Stimulated activated CD4-positive, alpha-beta T cell treated with anti-CD3 and anti-CD28 coated beads, Interleukin-4, amount 100 ng/mL, for 48 hours (primary cell): ENCODE measurements at regions not wholly inside any gene's neighbourhood (a gene's known extent, or its start where the extent isn't known, plus 50 kb on each side); places are given as distances from the start of the nearest gene placed in this dataset.
A peak's percentile ranks its signal among the peaks of the same experiment; 100 is the strongest.
"Not testable (repeated sequence)": the region's sequence is repeated elsewhere in the genome, so short reads cannot be mapped to it uniquely, and the experiment has no call there.

ENCODE experiments used
- DNase-seq, 2 donors: peaks; one replicate each; pipeline ENCODE4 v3.0.0-alpha.2; 2020; ENCODE audit warnings: low read depth in 2 of 2

- no peak for DNase-seq
Measured at GRCh38 chr9:27672718-27673117, 99.4 kb upstream of the C9orf72 start.

GRCh38 chr9:27673641-27674040 lies 100.4 kb upstream of the C9orf72 start:
- DNase-seq, result no peak

GRCh38 chr9:27675354-27675753 lies 102.1 kb upstream of the C9orf72 start:
- no peak for DNase-seq

GRCh38 chr9:27676827-27677226 lies 103.5 kb upstream of the C9orf72 start:
- no peak for DNase-seq

GRCh38 chr9:27679338-27679737 lies 106.1 kb upstream of the C9orf72 start:
- no peak for DNase-seq

- no peak for DNase-seq
Measured at GRCh38 chr9:27683181-27683580, 109.9 kb upstream of the C9orf72 start.

GRCh38 chr9:27688954-27689353 lies 115.7 kb upstream of the C9orf72 start:
- DNase-seq, result no peak

- not testable (repeated sequence) for DNase-seq
Measured at GRCh38 chr9:27690816-27691215, 117.5 kb upstream of the C9orf72 start.

- DNase-seq, result no peak
Measured at GRCh38 chr9:27699621-27700020, 126.3 kb upstream of the C9orf72 start.

- no peak for DNase-seq
Measured at GRCh38 chr9:27701016-27701415, 127.7 kb upstream of the C9orf72 start.

GRCh38 chr9:27701587-27701986 lies 128.3 kb upstream of the C9orf72 start:
- DNase-seq, result no peak

- DNase-seq, result no peak
Measured at GRCh38 chr9:27703216-27703980, 130.1 kb upstream of the C9orf72 start.

- no peak for DNase-seq
Measured at GRCh38 chr9:27711241-27711640, 138.0 kb upstream of the C9orf72 start.

GRCh38 chr9:27712806-27713205 lies 139.5 kb upstream of the C9orf72 start:
- DNase-seq, result no peak

- DNase-seq, result no peak
Measured at GRCh38 chr9:27714388-27714787, 141.1 kb upstream of the C9orf72 start.

GRCh38 chr9:27715651-27716050 lies 142.4 kb upstream of the C9orf72 start:
- DNase-seq, result no peak

- no peak for DNase-seq
Measured at GRCh38 chr9:27717991-27718390, 144.7 kb upstream of the C9orf72 start.

- DNase-seq, result no peak
Measured at GRCh38 chr9:27719711-27720110, 146.4 kb upstream of the C9orf72 start.

- no peak for DNase-seq
Measured at GRCh38 chr9:27722866-27723265, 149.6 kb upstream of the C9orf72 start.

- DNase-seq, result peak; percentile 26 to 39
Measured at GRCh38 chr9:27726244-27727081, 153.2 kb upstream of the C9orf72 start.

GRCh38 chr9:27732494-27732893 lies 159.2 kb upstream of the C9orf72 start:
- no peak for DNase-seq

GRCh38 chr9:27743490-27743889 lies 170.2 kb upstream of the C9orf72 start:
- DNase-seq, result no peak

GRCh38 chr9:27747450-27747849 lies 174.2 kb upstream of the C9orf72 start:
- no peak for DNase-seq
